AG10803 (cell line): ENCODE measurements at regions not wholly inside any gene's neighbourhood (a gene's known extent, or its start where the extent isn't known, plus 50 kb on each side); places are given as distances from the start of the nearest gene placed in this dataset.

Source experiments
- DNase-seq: peaks from one replicate; pipeline ENCODE4 v3.0.0; 2010; ENCODE audit warnings: low read depth
- H3K4me3 ChIP-seq: 2 replicates; pipeline ENCODE4 v1.5.1; 2011; ENCODE audit warnings: mild to moderate bottlenecking, low read length, control low read depth
- TF ChIP-seq, protein P1 (sequence below): conservative IDR thresholded peaks from 2 replicates; pipeline ENCODE4 v1.5.1; 2011; ENCODE audit warnings: mild to moderate bottlenecking, low read length, control low read depth, inconsistent platforms

DNA sequence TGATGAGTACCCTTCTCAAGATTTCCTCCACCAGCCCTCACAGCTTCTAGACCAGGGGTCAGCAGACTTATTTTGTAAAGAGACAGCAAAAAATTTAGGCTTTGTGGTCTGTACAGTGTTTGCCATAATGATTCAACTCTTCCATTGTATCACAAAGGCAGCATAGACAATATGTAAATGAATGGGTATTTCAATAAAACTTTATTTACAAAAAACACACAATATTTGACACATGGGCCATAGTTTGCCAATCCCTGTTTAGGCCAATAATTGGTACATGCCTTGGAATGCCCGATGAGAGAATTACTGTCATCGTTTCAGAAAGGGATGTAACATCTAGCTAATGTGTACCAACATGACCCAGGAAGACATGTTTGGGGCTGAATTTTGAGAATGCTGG lies 178.9 kb upstream of the GALNT2 start:
- TF ChIP-seq, protein P1, sequence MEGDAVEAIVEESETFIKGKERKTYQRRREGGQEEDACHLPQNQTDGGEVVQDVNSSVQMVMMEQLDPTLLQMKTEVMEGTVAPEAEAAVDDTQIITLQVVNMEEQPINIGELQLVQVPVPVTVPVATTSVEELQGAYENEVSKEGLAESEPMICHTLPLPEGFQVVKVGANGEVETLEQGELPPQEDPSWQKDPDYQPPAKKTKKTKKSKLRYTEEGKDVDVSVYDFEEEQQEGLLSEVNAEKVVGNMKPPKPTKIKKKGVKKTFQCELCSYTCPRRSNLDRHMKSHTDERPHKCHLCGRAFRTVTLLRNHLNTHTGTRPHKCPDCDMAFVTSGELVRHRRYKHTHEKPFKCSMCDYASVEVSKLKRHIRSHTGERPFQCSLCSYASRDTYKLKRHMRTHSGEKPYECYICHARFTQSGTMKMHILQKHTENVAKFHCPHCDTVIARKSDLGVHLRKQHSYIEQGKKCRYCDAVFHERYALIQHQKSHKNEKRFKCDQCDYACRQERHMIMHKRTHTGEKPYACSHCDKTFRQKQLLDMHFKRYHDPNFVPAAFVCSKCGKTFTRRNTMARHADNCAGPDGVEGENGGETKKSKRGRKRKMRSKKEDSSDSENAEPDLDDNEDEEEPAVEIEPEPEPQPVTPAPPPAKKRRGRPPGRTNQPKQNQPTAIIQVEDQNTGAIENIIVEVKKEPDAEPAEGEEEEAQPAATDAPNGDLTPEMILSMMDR: no peak
- H3K4me3 ChIP-seq: no peak overlapping the region
- DNase-seq: no peak

DNA sequence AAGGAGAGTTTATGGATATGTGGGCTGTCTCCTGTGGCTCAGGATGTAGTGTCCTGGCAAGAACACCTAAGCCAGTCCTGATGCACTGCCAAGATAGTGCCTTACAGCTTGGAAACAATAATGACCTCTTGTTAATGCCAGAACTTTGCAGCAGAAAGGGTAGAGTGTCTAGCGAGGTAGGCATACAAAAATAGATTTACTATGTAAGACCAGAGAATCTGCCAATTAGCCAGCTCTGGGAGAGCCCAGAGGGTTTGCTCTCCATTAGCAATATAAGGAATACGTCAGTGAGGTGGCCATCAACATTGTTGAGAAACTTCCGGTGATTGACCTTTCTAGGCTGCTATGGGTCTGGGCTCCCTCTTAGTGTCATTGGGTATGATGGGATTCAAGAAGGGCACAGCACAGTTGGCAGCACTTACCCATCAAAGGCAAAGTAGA lies 178.5 kb upstream of the GALNT2 start:
- TF ChIP-seq, protein P1: no peak
- no peak for DNase-seq
- H3K4me3 ChIP-seq: no peak overlapping the region

DNA sequence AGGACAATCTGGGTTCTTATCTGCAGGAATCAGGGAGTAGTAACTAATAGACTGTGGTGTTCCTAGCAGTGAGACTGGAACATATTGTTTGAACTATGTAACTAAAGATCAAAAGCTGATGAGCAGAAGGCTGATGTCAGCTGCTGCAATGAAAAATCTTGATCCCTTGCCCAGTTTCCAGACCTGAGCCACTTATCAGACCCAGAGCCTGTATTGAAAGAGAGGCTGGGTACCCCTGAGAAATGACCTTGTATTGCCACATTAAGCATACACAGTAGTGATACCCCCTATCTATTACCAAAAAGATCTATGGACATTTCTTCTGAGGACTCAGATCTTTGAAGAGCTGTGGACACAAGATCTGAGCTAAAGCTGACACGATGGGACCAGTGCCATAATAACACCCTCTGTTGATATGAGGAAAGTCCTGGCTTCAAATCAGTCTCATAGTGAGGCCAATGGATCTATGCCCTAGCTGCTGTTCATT lies 178.0 kb upstream of the GALNT2 start:
- no peak for DNase-seq
- no peak overlapping the region for H3K4me3 ChIP-seq
- TF ChIP-seq, protein P1: no peak

DNA sequence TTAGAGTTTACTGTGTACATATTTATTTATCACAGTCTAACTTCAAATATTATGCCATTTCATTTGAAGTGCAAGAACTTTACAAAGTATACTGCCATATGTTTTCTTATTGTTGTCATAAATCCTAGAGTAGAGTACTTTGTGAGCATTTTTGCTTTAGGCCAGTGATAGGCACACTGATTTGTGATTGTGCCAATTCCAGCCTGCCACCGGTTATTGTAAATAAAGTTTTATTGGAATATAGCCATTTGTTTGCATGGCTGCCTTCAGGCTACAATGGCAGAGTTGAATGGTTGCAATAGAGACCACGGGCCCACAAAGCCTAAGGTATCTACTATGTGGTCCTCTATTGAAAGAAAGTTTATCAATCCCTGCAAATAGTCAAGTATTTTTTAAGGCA lies 175.8 kb upstream of the GALNT2 start:
- DNase-seq: no peak
- TF ChIP-seq, protein P1: no peak
- no peak overlapping the region for H3K4me3 ChIP-seq

DNA sequence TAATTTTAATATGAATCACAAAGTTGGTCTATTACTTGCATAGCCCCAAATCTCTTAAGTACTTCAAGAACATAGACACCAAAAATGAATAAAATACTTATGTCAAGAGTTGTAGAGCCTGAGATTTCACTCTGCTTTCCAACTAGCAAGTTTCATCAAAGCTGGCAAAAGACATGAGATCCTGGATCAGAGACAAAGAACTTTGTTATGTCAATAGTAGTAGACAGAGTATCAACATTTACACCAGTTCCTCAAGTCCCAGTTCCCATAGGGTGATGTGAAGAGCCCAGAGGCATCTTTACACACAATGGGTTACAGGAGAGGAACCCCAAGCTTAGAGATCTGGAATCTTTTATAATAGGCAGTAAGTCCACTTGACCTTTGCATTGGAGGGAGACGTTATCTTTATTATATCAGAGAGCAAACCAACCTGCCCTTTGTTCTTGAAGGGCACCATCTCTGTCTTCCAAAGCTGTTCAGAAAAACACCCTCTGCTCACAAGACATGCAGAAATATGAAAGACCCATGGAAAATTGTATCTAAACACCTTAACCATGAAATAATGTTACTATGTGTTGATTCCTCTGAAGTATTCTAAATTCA lies 174.4 kb upstream of the GALNT2 start:
- DNase-seq: no peak
- TF ChIP-seq, protein P1: no peak
- no peak overlapping the region for H3K4me3 ChIP-seq

DNA sequence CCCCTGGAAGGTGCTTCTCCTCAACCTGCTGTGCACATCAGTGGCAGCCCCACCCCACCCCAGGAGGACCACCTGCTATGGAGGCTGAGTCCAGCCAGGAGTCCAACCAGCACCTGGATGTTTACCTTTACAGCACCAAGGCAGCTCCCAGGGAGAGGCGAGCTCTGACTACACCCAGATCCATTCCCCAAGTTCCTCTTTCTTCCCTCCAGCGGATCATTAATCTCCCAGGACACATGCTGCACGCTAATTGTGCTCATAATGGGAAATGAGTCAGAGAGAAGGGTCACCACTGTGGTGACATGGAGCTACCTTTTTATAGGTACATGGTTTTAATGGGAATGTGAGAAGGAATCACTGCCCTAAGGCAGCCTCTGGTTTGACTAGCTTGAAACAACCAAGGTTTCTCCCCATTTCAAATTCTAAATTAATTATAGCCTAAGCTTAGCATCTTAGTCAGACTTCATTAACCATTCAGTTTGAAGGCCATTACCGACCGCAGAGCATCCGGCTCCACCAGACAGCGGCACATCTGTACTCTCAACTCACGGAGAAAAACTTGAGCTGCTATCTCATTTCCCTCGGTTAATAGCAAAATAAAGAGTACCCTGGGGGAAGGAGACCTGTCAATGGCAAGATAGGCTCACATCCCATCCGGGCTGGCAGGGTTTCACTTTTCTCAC lies 173.1 kb upstream of the GALNT2 start:
- H3K4me3 ChIP-seq: no peak overlapping the region
- TF ChIP-seq, protein P1: no peak
- no peak for DNase-seq

DNA sequence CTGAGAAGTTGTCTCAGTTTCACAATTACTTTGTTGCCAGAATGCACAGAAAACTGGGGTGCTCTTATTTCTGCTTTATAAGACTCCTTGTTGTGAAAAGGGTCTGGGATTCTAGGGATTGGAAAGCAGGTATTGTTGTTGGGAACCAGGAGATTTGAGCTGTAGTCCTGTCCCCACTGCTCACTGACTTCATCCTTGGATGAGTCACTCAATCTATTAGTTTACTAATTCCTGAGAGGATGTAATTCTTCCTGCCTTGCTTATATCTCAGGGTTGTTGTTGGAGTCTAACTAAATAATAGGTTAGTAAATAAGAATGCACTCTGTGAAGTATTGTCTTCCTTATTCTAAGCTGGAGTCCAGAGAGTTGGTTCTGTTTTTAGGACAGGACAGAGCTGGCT lies 172.5 kb upstream of the GALNT2 start:
- no peak for DNase-seq
- H3K4me3 ChIP-seq: no peak overlapping the region
- TF ChIP-seq, protein P1: no peak
